DND-41 (cell line): ENCODE measurements at regions not wholly inside any gene's neighbourhood (a gene's known extent, or its start where the extent isn't known, plus 50 kb on each side); places are given as distances from the start of the nearest gene placed in this dataset.

Experiments
- CTCF ChIP-seq: IDR thresholded peaks from 2 replicates; pipeline ENCODE4 v1.5.1; 2012; ENCODE audit warnings: borderline replicate concordance, low read length, moderate library complexity, mild to moderate bottlenecking; ENCODE audit not compliant: poor library complexity, severe bottlenecking; ENCODE audit errors: extremely low read depth
- EZH2 ChIP-seq: IDR thresholded peaks from 3 replicates; pipeline ENCODE4 v1.6.1; 2012; ENCODE audit warnings: borderline replicate concordance, low read depth, mild to moderate bottlenecking, moderate library complexity, low read length, inconsistent platforms; ENCODE audit not compliant: severe bottlenecking

GRCh38 chr4:29277381-29277780 lies 1442.8 kb upstream of the PCDH7 start:
- TF ChIP-seq CTCF (no peak), EZH2 (no peak)
